SK-N-SH (cell line): ENCODE measurements at regions not wholly inside any gene's neighbourhood (a gene's known extent, or its start where the extent isn't known, plus 50 kb on each side); places are given as distances from the start of the nearest gene placed in this dataset.

ENCODE experiments used
- CTCF ChIA-PET: fragments of 300-600, 350-600 bp; formaldehyde crosslinking; extraction: SDS; loops from one replicate; lab custom pipeline; 2021; lab: Yijun Ruan, JAX
- POLR2A ChIA-PET: fragments of 350-600 bp; sonication (Branson Sonifier 250); formaldehyde crosslinking; extraction: SDS; loops from one replicate; lab custom pipeline; 2020; ENCODE audit warnings: antibody characterized with exemption, inconsistent platforms; lab: Yijun Ruan, JAX
- DNase-seq: peaks from one replicate; pipeline ENCODE4 v3.0.0; 2012
- H2AFZ ChIP-seq: fragments of 200-600 bp; sonication (generic); 2 replicates; pipeline ENCODE4 v1.8.1; 2016; ENCODE audit warnings: antibody characterized with exemption, mild to moderate bottlenecking, low read depth
- H3F3A ChIP-seq: fragments of 200-600 bp; sonication (generic); replicated peaks from 2 replicates; pipeline ENCODE3; 2016; ENCODE audit warnings: antibody characterized with exemption, mild to moderate bottlenecking; ENCODE audit not compliant: insufficient read depth
- H3K27ac ChIP-seq, 2 experiments: fragments of 200-500 bp in 1 of 2; fragments of 200-600 bp in 1 of 2; sonication (Bioruptor generic) in 1 of 2; sonication (generic), shearing (Covaris generic) in 1 of 2; 2 replicates each; pipeline versions ENCODE4 v1.5.1 to v1.6.1; 2014 to 2016; ENCODE audit warnings: low read depth in 2 of 2, inconsistent platforms in 1 of 2, low read length in 1 of 2, mild to moderate bottlenecking in 1 of 2, mixed read lengths in 1 of 2
- H3K27me3 ChIP-seq: fragments of 200-600 bp; sonication (generic), shearing (Covaris generic); 2 replicates; pipeline ENCODE4 v1.6.1; 2016; ENCODE audit warnings: mixed run types; ENCODE audit not compliant: insufficient read depth
- H3K36me3 ChIP-seq, 2 experiments: fragments of 200-500 bp in 1 of 2; fragments of 200-600 bp in 1 of 2; sonication (Bioruptor generic) in 1 of 2; sonication (generic) in 1 of 2; replicated peaks in 1 of 2; 2 replicates each; pipeline versions ENCODE3 to v1.5.1; 2014 to 2016; ENCODE audit warnings: low read length in 1 of 2, mild to moderate bottlenecking in 1 of 2; ENCODE audit not compliant: insufficient read depth in 2 of 2, control insufficient read depth in 1 of 2
- H3K4me1 ChIP-seq, 2 experiments: fragments of 200-500 bp in 1 of 2; fragments of 200-600 bp in 1 of 2; sonication (Bioruptor generic) in 1 of 2; sonication (generic), shearing (Covaris generic) in 1 of 2; 2 replicates each; pipeline versions ENCODE4 v1.5.1 to v1.6.1; 2014 to 2016; ENCODE audit warnings: low read depth in 1 of 2, low read length in 1 of 2, mixed run types in 1 of 2; ENCODE audit not compliant: insufficient read depth in 2 of 2, control insufficient read depth in 1 of 2
- H3K4me2 ChIP-seq: fragments of 200-600 bp; sonication (generic), shearing (Covaris generic); 2 replicates; pipeline ENCODE4 v1.6.1; 2017; ENCODE audit warnings: mixed run types
- H3K4me3 ChIP-seq, 2 experiments: fragments of 200-500 bp in 1 of 2; fragments of 200-600 bp in 1 of 2; sonication (Bioruptor generic) in 1 of 2; sonication (generic), shearing (Covaris generic) in 1 of 2; 2 replicates each; pipeline versions ENCODE4 v1.5.1 to v1.8.1; 2014 to 2016; ENCODE audit warnings: low read depth in 2 of 2, inconsistent platforms in 1 of 2, low read length in 1 of 2, mild to moderate bottlenecking in 1 of 2, mixed read lengths in 1 of 2, moderate library complexity in 1 of 2
- H3K79me2 ChIP-seq: fragments of 200-600 bp; sonication (generic); 2 replicates; pipeline ENCODE4 v1.8.1; 2017; ENCODE audit warnings: mild to moderate bottlenecking; ENCODE audit not compliant: insufficient read depth
- H3K9ac ChIP-seq: fragments of 200-600 bp; sonication (generic); 2 replicates; pipeline ENCODE4 v1.6.1; 2017; ENCODE audit warnings: mixed run types
- H3K9me2 ChIP-seq: fragments of 200-600 bp; sonication (generic); 2 replicates; pipeline ENCODE4 v1.6.1; 2017; ENCODE audit warnings: mixed run types
- H3K9me3 ChIP-seq: fragments of 200-600 bp; sonication (generic); 2 replicates; pipeline ENCODE4 v1.6.1; 2017; ENCODE audit warnings: mixed run types, mild to moderate bottlenecking, moderate library complexity
- H4K20me1 ChIP-seq: fragments of 200-600 bp; sonication (generic); 2 replicates; pipeline ENCODE4 v1.6.1; 2017; ENCODE audit warnings: mild to moderate bottlenecking, mixed run types; ENCODE audit not compliant: insufficient read depth
- CHD2 ChIP-seq: fragments of 150-350 bp; IDR thresholded peaks from 2 replicates; pipeline ENCODE4 v1.6.1; 2018; ENCODE audit warnings: low read length; ENCODE audit not compliant: partially characterized antibody
- ELF1 ChIP-seq: IDR thresholded peaks from 2 replicates; pipeline ENCODE4 v1.4.0; 2012
- GABPA ChIP-seq: IDR thresholded peaks from 2 replicates; pipeline ENCODE4 v1.4.0; 2012; ENCODE audit warnings: low read depth, mild to moderate bottlenecking
- GATA2 ChIP-seq: sonication (generic); formaldehyde crosslinking; IDR thresholded peaks from 2 replicates; pipeline ENCODE4 v1.5.0; 2020; ENCODE audit warnings: mild to moderate bottlenecking, missing genetic modification reagents
- JUND ChIP-seq: IDR thresholded peaks from 2 replicates; pipeline ENCODE4 v1.4.0; 2012
- MAX ChIP-seq: IDR thresholded peaks from 2 replicates; pipeline ENCODE4 v1.4.0; 2012; ENCODE audit warnings: low read depth
- MEF2A ChIP-seq: IDR thresholded peaks from 2 replicates; pipeline ENCODE4 v1.4.0; 2012; ENCODE audit warnings: low read depth, borderline replicate concordance
- NRF1 ChIP-seq: IDR thresholded peaks from 2 replicates; pipeline ENCODE4 v1.6.1; 2012; ENCODE audit warnings: low read depth, mild to moderate bottlenecking, low read length
- PBX3 ChIP-seq: IDR thresholded peaks from 2 replicates; pipeline ENCODE4; 2012
- POLR2AphosphoS5 ChIP-seq: IDR thresholded peaks from 2 replicates; pipeline ENCODE4 v1.6.1; 2012; ENCODE audit warnings: low read depth, low read length
- RAD21 ChIP-seq: IDR thresholded peaks from 2 replicates; pipeline ENCODE4 v1.6.1; 2012; ENCODE audit warnings: mild to moderate bottlenecking, low read length
- RXRA ChIP-seq: IDR thresholded peaks from 2 replicates; pipeline ENCODE4 v1.4.0; 2012; ENCODE audit warnings: low read depth, mild to moderate bottlenecking, borderline replicate concordance
- TAF1 ChIP-seq: IDR thresholded peaks from 2 replicates; pipeline ENCODE4 v1.6.1; 2012; ENCODE audit warnings: low read depth, mild to moderate bottlenecking, low read length, moderate library complexity, borderline replicate concordance
- TEAD4 ChIP-seq: IDR thresholded peaks from 2 replicates; pipeline ENCODE4 v1.4.0; 2012; ENCODE audit warnings: mild to moderate bottlenecking, borderline replicate concordance; ENCODE audit not compliant: insufficient read depth
- YY1 ChIP-seq: IDR thresholded peaks from 2 replicates; pipeline ENCODE4 v1.4.0; 2012; ENCODE audit warnings: low read depth, mild to moderate bottlenecking
- WGBS: methylation state at CpG from one replicate; pipeline ENCODE4 v1.1.6; 2017; ENCODE audit warnings: low lambda C conversion rate; 5-methylcytosine and 5-hydroxymethylcytosine counted together

- Histone ChIP-seq H3K4me3 (no peak overlapping the region), H3K4me1 (no peaks in the 10 kb centered on the region), H3K36me3 (no peaks in the 10 kb centered on the region), H4K20me1 (no peaks in the 10 kb centered on the region), H3K79me2 (no peaks in the 10 kb centered on the region), H3K9me2 (no peaks in the 10 kb centered on the region), H3K4me2 (no peak overlapping the region), H2AFZ (no peak overlapping the region), H3K9me3 (no peaks in the 10 kb centered on the region), H3K9ac (no peak overlapping the region), H3F3A (no peaks in the 10 kb centered on the region), H3K27me3 (no peaks in the 10 kb centered on the region), H3K27ac (no peak overlapping the region)
- DNase-seq, result no peak
- 8% methylated on average over 4 of the region's 4 CpGs for WGBS
- POLR2A ChIA-PET, result no interaction called here
- no peak for TF ChIP-seq RXRA
- CTCF ChIA-PET, result no interaction called here
Measured at GRCh38 chr20:21874127-21874526, 168.7 kb downstream of the PAX1 start.

- H3K27me3 ChIP-seq, result no peaks in the 10 kb centered on the region
Measured at GRCh38 chr20:21873291-21873690, 167.8 kb downstream of the PAX1 start.

GRCh38 chr20:21867811-21868210 lies 162.3 kb downstream of the PAX1 start:
- CTCF ChIA-PET, result no interaction called here
- under 1% methylated on average over 4 of the region's 4 CpGs for WGBS
- Histone ChIP-seq H3K4me1 (no peaks in the 10 kb centered on the region), H3F3A (no peaks in the 10 kb centered on the region), H3K27ac (no peak overlapping the region), H3K36me3 (no peaks in the 10 kb centered on the region), H2AFZ (no peak overlapping the region), H3K9me3 (no peaks in the 10 kb centered on the region), H3K79me2 (no peaks in the 10 kb centered on the region), H3K4me2 (no peak overlapping the region), H3K27me3 (no peaks in the 10 kb centered on the region), H3K4me3 (no peak overlapping the region), H4K20me1 (no peaks in the 10 kb centered on the region), H3K9me2 (no peaks in the 10 kb centered on the region), H3K9ac (no peak overlapping the region)
- POLR2A ChIA-PET, result no interaction called here
- DNase-seq, result no peak
- TF ChIP-seq YY1, result no peak
- TF ChIP-seq JUND, result no peak
- TF ChIP-seq POLR2AphosphoS5, result no peak
- TF ChIP-seq CHD2, result no peak
- no peak for TF ChIP-seq RXRA
- no peak for TF ChIP-seq TAF1

More at GRCh38 chr20:21873291-21873690, 167.8 kb downstream of the PAX1 start:
- Histone ChIP-seq H3K9me3 (no peaks in the 10 kb centered on the region), H3K27ac (no peak overlapping the region), H3K36me3 (no peaks in the 10 kb centered on the region), H3K79me2 (no peaks in the 10 kb centered on the region), H3K9ac (no peak overlapping the region), H3K4me3 (no peak overlapping the region), H3K4me2 (no peak overlapping the region), H3K9me2 (no peaks in the 10 kb centered on the region), H3F3A (no peaks in the 10 kb centered on the region), H3K4me1 (no peaks in the 10 kb centered on the region), H2AFZ (no peak overlapping the region), H4K20me1 (no peaks in the 10 kb centered on the region)
- CTCF ChIA-PET, result no interaction called here
- 0% methylated on average over 3 of the region's 3 CpGs for WGBS
- TF ChIP-seq MEF2A (no peak), PBX3 (no peak), RAD21 (no peak), NRF1 (no peak), TAF1 (no peak), GABPA (no peak), GATA2 (no peak), POLR2AphosphoS5 (no peak), ELF1 (no peak), JUND (no peak), TEAD4 (no peak), MAX (no peak)
- POLR2A ChIA-PET, result no interaction called here
- no peak for DNase-seq
